ENCODE measurements at regions not wholly inside any gene's neighbourhood (a gene's known extent, or its start where the extent isn't known, plus 50 kb on each side); places are given as distances from the start of the nearest gene placed in this dataset.

- 24 to 52% methylated on average over 1 of the region's 1 CpG for WGBS, 2 donors
These were observed 369.2 kb upstream of the CNR1 start for GRCh38 chr6:88535306-88535705.

GRCh38 chr6:88532241-88532860 lies 366.2 kb upstream of the CNR1 start:
- H3K4me1 ChIP-seq: peaks cover 0 to 9% (median 0%) of the 10 kb centered on the region in 4 donors
- DNase-seq: no peak
- 88 to 100% methylated on average over 1 of the region's 1 CpG for WGBS, 2 donors
- TF ChIP-seq POLR2A (IDR thresholded peaks at IDR 0.05) (no peak), EP300 (IDR thresholded peaks at IDR 0.05) (no peak), CTCF (IDR thresholded peaks at IDR 0.05) (no peak), POLR2AphosphoS5 (IDR thresholded peaks at IDR 0.05) (no peak)
- H3K4me3 ChIP-seq: no peak overlapping the region
- no peaks in the 10 kb centered on the region for H3K27me3 ChIP-seq
- intact Hi-C loops (cut with DNase I): no loop called here
- no peaks in the 10 kb centered on the region for H3K36me3 ChIP-seq
- H3K9me3 ChIP-seq: peaks cover 0 to 2% (median 0%) of the 10 kb centered on the region in 4 donors
- no peak overlapping the region for H3K27ac ChIP-seq

More at GRCh38 chr6:88535306-88535705, 369.2 kb upstream of the CNR1 start:
- Histone ChIP-seq H3K4me3 (no peak overlapping the region), H3K27me3 (no peaks in the 10 kb centered on the region), H3K4me1 (peaks cover 0 to under 1% (median 0%) of the 10 kb centered on the region in 4 donors), H3K9me3 (peaks cover 0 to 2% (median 0%) of the 10 kb centered on the region in 4 donors), H3K27ac (no peak overlapping the region), H3K36me3 (no peaks in the 10 kb centered on the region)
- intact Hi-C loops (cut with DNase I): no loop called here
- TF ChIP-seq EP300 (IDR thresholded peaks at IDR 0.05) (no peak), POLR2AphosphoS5 (IDR thresholded peaks at IDR 0.05) (no peak), POLR2A (IDR thresholded peaks at IDR 0.05) (no peak), CTCF (IDR thresholded peaks at IDR 0.05) (no peak)
- DNase-seq: no peak

- no peak for DNase-seq
- Histone ChIP-seq H3K36me3 (no peaks in the 10 kb centered on the region), H3K27me3 (no peaks in the 10 kb centered on the region), H3K27ac (no peak overlapping the region), H3K4me3 (no peak overlapping the region), H3K4me1 (peaks cover 0 to 9% (median 0%) of the 10 kb centered on the region in 4 donors), H3K9me3 (peaks cover 0 to 2% (median 0%) of the 10 kb centered on the region in 4 donors)
- no peak for TF ChIP-seq POLR2AphosphoS5 (IDR thresholded peaks at IDR 0.05)
- no peak for TF ChIP-seq CTCF (IDR thresholded peaks at IDR 0.05)
- TF ChIP-seq EP300 (IDR thresholded peaks at IDR 0.05): no peak
- no peak for TF ChIP-seq POLR2A (IDR thresholded peaks at IDR 0.05)
- WGBS, 2 donors: 63 to 72% methylated on average over 4 of the region's 4 CpGs
- intact Hi-C loops (cut with DNase I): no loop called here
These were observed 363.6 kb upstream of the CNR1 start for GRCh38 chr6:88529726-88530125.

GRCh38 chr6:88520445-88520844 lies 354.3 kb upstream of the CNR1 start:
- Histone ChIP-seq H3K4me1 (no peaks in the 10 kb centered on the region), H3K36me3 (no peaks in the 10 kb centered on the region), H3K27ac (no peak overlapping the region), H3K4me3 (no peak overlapping the region), H3K9me3 (no peaks in the 10 kb centered on the region), H3K27me3 (no peaks in the 10 kb centered on the region)
- no peak for TF ChIP-seq EP300 (IDR thresholded peaks at IDR 0.05)
- TF ChIP-seq POLR2A (IDR thresholded peaks at IDR 0.05): no peak
- no peak for TF ChIP-seq POLR2AphosphoS5 (IDR thresholded peaks at IDR 0.05)
- TF ChIP-seq CTCF (IDR thresholded peaks at IDR 0.05): no peak
- DNase-seq: no peak
- WGBS, 2 donors: 79 to 87% methylated on average over 7 of the region's 7 CpGs
- intact Hi-C loops (cut with DNase I): no loop called here

GRCh38 chr6:88520017-88520338 lies 353.8 kb upstream of the CNR1 start:
- no peaks in the 10 kb centered on the region for H3K27me3 ChIP-seq
- H3K36me3 ChIP-seq: no peaks in the 10 kb centered on the region
- no peak overlapping the region for H3K4me3 ChIP-seq
- H3K9me3 ChIP-seq: no peaks in the 10 kb centered on the region
- DNase-seq: no peak
- H3K4me1 ChIP-seq: no peaks in the 10 kb centered on the region
- intact Hi-C loops (cut with DNase I): no loop called here
- TF ChIP-seq EP300 (IDR thresholded peaks at IDR 0.05) (no peak), POLR2AphosphoS5 (IDR thresholded peaks at IDR 0.05) (no peak)
- no peak overlapping the region for H3K27ac ChIP-seq
